Femur (tissue), 1 donor: ENCODE measurements at regions not wholly inside any gene's neighbourhood (a gene's known extent, or its start where the extent isn't known, plus 50 kb on each side); places are given as distances from the start of the nearest gene placed in this dataset.
"Not testable (repeated sequence)": the region's sequence is repeated elsewhere in the genome, so short reads cannot be mapped to it uniquely, and the experiment has no call there.

Experiments
- DNase-seq: peaks from one replicate; pipeline ENCODE4 v3.0.0-alpha.2; 2017

DNA sequence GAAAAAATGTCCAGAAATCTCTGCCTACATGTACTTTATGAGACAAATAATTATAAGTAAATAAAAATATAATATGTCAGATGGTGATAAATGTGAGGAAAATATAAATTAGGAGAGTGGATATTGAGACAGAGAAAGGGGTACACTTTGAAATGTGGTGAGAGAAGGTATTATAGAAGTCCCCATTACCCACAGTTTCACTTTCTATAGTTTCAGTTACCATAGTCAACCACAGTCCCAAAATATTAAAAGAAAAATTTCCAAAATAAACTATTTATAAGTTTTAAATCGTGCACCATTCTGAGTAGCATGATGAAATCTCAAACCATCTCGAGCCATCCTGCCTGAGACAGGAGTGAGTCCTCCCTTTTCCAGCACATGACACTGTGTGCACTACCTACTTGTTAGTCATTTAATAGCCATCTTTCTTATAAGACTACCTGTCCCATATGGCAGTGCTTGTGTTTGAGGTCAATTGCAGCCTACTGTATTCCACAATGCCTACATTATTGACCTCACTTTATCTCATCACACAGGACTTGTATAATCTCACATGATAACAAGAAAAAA, 653.7 kb downstream of the DACH1 start:
- DNase-seq = no peak

DNA sequence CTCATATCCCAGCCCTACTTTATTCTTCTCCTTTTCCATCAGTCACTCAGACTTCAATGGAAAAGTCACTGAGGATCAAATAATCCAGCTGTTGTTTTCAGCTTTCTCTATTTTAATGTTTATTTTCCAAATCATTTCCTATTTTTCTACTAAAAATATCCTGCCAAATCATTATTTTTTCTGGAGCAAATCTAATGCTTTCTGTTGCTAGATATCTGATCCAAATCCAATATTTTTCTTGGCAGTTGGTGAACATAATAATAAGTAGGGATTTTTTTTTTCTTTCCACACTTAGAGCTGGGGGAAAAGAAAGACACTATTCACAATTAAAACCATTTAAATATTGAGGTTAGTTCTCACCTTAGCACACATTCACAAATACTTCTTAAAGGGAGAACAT, 656.1 kb downstream of the DACH1 start:
- no peak for DNase-seq

DNA sequence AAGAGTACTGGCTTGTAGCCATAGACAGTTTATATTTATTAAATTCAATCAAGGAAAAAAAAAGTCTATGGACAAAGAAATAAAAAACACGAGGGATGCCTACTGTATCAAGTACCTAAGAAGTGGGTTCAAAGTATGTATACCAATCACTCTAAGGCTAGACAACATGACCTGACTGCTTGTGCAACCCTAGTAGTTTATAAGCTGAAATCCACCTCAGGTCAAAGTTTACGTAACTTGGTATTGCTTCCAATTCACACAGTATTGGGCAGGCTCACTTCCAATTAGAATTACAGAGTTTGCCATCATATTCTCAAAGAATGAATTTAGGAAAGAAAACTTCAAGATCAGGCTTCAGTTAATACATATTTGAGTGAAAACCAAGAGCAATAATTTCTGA, 657.8 kb downstream of the DACH1 start:
- DNase-seq = no peak

DNA sequence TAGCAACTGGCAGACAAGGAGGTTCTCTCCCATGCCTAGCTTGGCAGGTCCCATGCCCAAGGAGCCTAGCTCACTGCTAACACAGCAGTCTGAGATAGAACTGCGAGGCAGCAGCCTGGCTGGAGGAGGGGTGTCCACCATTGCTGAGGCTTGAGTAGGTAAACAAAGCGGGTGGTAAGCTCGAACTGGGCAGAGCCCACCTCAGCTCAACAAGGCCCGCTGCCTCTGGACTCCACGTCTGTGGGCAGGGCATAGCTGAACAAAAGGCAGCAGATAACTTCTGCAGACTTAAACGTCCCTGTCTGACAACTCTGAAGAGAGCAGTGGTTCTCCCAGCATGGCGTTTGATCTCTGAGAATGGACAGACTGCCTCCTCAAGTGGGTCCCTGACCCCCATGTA, 682.4 kb downstream of the DACH1 start:
- DNase-seq = not testable (repeated sequence)

DNA sequence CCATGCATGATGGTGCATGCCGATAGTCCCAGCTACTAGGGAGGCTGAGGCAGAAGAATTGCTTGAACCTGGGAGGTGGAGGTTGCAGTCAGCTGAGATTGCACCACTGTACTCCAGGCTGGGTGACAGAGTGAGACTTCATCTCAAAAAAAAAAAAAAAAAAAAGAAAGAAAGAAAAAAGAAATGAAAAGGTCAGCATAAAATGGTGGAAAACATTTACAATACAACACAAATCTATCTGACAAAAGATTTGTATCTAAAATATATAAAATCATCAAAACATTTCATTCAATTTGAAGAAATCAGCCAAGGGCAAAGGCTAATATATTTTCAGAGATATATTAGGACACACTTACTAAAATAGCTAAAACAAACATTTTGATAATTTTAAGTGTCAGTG, 683.7 kb downstream of the DACH1 start:
- DNase-seq = not testable (repeated sequence)

DNA sequence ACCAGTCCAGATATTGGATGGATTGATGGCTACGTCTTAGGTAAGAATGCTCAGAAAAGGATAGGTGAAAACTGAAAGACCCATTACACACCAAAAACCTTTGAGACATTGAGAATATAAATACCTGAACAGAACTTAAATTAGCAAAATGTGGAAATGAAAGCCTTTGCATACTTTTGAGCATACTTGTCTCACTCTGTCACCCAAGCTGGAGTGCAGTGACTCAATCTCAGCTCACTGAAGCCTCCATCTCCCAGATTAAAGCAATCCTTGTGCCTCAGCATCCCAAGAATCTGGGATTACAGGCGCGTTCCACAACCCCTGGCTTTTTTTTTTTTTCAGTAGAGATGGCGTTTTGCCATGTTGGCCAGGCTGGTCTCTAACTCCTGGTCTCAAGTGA, 695.3 kb downstream of the DACH1 start:
- DNase-seq = no peak

DNA sequence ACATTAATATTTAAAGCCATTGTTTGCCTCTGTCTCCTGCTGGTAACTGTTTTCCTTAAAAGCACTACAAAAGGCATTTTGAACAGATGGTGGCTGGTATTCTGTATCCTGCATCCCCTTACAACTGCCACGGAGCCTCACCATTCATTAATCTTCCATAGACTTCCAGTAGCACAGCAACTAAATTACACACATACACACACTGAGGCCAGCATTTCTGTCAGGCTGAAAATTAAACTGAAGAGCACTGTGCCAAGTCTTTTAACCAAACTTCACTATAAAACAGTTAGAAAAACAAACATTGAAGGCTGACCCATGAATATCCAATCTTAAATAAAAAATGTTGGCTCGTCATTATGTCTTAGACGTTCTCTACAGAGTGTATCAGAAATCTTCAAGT, 697.8 kb downstream of the DACH1 start:
- no peak for DNase-seq

DNA sequence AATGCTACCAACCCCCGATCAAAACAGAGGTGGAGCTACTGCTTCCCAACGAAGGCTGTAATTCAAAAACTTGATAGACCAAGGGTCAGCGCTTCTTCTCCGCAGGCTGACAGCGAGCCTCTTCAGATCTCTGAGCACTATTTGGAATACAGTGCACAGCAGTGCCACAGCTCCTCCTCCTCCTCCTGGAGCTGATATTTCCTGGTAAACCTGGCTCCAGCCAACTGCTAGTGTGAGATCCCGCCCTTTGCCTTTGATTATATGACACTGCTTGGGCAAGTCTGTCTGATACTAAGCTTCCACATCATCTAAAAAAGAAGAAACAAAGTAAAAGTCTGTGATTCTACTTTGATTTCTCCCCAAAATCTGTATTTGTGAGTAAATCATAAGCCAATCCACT, 710.5 kb downstream of the DACH1 start:
- DNase-seq = no peak

DNA sequence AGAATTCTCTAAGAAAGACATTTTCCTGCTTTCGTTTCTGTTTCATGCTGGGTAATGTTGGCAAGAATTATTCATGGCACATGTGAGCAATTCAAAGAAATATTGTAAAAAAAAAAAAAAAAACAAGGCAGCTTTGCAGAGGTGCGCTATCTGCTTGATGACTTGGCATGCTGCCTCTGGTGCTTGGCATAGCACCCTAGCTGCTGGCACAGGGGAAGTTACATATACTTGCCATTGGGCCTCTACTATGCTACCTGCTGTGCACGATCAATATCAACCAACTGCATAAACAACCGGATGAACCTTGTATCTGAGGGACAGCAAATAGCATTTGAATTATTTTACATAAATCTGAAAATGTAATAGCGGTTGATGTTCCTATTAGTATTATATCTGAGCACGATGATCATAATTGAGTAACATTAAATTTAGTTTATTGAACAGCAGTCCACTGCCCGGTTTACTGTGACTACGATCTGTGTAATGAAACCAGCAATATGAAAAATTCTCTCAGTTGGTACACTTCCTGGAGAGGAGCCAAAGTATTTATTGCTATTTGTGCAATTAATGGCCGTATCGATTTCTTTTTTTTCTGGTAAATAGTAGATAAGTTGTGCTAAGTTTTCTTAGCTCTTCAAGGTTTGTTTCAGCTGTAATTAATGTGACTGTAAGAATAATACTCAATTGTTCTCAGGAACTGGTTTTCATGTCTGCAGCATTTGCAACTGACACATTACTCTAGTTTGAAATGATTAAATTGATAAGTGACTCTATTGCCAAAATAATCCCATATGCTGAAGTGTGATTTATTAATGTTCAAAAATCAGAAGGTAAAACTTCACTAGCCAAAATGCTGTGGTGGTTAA, 717.3 kb downstream of the DACH1 start:
- no peak for DNase-seq

DNA sequence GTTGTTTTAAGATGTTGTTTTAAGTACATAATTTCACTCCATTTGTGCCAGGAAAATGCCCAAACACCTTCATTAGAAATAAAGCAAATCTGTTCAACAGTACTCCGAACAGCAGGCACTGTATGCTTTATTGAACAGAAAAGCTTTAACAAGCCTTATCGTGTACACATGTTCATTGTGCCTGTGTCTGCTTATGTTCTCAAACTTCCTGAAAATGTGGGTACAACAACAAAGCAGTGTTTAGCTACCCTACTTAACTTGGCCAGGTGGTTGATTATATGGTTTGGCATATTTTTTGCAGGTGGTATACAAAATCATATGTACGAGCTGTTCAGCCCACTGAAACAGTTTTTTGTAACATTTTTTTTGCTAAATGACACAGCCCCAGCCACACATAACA, 718.0 kb downstream of the DACH1 start:
- DNase-seq = no peak

DNA sequence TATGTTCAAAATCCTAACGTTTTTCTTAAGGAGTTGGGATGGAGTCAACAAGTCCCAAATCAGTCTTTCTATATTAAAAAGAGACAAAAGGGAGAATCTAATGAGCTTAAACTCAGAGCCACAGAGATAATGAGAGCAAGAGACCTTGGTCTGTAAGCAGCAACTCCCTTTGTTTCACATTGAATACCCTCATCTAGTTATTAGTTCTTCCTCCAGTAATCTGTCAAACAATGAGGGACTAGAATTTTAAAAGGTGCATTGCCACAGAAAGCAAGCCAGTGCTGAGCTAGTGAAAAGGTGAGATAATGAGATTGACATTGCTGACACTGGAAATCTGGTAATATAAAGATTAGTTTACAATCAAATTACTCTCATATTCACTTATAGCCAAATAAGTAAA, 718.6 kb downstream of the DACH1 start:
- DNase-seq = no peak

DNA sequence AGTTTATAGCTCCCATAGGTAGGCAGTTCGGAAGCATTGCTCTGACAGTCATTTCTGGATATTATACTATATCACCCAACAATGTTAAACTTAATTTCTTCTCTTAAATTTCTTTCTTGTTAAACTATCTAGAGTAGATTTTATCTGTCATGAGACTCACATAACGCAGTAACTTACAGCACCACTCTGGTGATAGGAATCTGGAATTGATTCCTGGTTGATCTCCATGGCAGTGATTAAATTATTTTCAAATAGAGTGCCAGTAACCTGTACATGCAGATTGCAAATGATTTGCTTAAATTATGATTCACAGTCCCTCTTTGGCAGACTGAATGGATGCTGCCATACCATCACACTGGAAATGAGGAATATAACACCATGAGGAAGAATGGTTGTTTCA, 722.1 kb downstream of the DACH1 start:
- no peak for DNase-seq

DNA sequence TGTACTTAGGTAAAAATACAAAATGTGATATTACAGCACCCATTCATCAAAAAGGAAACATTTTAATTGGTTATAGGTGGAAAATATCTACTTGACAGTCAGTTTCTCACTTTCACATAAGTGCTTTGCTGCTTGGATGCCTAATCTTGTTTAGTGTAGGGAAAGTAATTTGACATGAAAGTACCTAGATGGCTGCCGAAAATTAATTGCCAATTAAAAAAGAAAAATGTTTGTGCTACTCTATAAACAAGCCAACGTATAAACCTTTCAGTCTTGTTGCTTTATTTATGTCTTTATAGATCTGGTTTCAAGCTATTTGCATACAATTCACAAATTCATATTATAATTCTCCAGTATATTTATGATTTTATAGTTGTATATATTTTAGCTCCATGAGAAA, 729.9 kb downstream of the DACH1 start:
- no peak for DNase-seq

DNA sequence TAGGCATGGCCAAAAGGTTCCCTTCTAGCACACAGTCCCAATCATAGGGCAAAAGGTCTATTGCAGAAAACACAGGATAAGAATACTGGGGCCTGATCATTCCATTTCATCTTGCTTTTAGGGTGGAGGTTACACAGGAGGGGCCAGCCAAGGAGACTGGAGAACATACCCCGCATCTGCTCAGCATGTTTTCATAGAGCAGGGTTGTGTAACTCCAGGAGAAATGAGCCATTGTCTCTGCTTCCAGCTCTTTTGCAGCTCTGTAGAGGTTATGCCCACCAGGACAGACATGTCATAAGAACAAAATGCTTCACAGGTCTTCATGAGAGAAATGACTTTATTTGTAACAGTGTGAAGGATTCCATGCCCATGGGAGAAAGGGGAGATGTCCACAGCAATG, 742.8 kb downstream of the DACH1 start:
- DNase-seq = no peak

DNA sequence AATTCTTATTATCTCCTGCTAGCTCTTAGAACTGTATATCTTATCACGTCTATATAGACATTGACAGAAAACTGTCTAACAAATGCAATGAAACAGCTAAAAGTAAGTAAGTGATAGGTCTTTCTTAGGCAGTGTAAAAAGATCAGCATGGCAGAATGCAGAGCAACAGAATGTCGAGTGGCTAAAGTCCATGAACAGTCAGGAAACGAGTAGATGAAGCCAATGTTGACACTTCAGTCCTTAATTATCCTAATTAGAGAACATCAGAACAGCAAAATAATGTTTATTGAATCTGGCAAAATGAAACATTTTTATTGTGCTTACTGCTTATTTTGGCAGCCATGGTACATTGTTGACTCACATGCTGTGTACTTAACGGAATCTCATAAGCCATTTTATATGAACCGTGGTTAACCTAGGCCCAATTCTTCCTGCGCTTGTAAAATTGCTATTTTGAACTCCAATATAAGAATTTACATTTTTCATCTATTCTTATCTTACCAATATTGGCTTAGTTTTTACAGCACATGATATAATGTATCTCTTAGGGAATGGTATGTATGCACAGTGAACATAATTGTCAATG, 748.1 kb downstream of the DACH1 start:
- no peak for DNase-seq

DNA sequence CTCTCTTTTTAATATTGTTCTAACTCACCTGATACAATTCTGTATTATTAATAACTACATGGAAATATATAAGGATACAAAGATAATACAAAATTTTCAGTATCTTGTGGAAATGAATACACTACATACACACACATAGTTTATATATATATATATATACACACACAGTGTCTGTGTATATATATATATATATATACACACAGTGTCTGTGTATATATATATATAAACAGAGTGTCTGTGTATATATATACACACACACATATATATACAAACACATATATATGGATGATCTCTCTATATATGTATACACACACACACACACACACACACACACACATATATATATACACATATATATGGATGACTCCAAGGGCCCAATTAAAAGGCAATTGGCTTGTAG, 749.1 kb downstream of the DACH1 start:
- DNase-seq = no peak

DNA sequence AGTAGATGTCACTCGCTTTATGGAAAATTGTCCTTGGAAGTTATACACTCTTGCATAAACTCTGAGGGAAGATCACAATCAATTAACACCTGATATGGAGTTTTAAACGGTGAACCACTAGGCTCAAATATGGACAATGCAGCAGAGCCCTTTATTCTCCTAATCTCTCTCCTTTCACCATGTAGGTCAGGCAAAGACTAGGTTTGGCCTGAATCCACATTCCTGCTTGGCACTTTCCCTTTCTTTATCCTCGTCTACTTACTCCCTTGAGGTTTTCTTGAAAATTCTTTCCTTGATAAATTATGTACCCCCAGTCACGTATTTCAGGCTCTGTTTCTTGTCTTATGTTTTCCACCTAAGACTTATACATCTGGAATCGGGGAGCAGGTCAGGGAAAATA, 751.7 kb downstream of the DACH1 start:
- DNase-seq = no peak

DNA sequence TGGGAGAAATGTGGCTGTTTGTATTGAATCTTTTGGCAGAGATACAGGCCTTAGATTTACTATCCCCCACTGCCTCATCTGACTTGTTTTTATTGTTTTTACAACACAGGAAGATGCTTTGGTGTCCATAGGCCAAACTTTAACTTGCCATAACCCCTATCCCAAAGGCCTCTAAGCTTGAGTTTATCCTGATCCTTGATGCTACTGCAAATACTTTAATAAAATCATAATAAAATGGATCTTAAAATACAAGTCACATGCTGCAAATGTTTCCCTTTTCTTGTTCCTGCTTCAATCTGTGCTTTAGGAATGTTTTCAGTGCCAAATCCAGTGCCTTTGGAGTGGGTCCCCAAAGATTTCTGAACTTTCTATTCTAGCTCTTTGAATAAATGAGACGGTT, 770.6 kb downstream of the DACH1 start:
- DNase-seq = peak; percentile 18

DNA sequence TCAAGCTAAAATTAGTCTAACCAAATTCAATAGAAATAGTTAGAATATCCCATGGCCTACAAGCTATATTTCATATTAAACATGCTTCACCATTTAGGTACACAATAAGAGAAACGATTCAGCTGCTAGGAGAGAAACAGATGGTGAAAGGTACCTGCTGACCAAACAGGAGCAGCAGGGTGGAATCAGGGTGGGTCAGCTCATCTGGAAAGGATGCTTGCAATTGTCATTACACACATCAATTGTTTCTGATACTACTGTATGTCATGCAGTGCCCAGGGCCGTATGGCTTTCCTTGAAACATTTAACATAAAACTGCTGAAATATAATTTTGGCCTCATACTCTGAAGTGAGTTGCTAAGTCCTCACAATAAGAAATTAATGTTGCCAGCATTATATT, 776.0 kb downstream of the DACH1 start:
- no peak for DNase-seq

DNA sequence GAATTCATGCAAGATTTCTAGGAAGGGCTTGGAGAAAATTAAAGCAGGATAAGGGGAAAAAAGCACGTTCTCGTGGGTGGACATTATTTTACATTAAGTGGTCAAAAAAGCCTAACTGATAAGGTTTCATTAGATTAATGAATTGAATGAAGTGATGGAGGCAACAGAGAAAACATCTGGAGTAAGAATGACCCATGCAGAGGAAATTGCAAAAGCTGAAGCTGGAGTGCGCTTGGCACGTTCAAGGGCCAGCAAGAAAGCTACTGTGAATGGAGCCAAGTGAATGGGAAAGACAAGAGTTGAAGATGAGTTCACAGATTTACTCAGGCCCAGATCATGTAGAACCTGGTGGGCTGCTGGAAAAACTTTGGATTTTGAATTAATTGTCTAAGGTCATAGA, 777.9 kb downstream of the DACH1 start:
- DNase-seq = peak; percentile 25

DNA sequence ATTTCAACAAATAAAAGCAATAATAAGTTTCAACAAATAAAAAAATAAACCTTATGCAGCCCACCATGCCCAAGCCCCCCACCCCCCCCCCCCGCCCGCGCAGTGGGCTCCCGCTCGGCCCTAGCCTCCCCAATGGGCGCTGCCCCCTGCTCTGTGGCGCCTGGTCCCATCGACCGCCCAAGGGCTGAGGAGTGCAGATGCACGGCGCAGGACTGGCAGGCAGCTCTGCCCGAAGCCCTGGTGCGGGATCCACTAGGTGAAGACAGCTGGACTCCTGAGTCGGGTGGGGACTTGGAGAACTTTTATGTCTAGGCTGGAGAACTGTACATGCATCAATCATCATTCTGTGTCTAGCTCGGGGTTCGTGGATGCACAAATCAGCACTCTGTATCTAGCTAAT, 779.6 kb downstream of the DACH1 start:
- no peak for DNase-seq

DNA sequence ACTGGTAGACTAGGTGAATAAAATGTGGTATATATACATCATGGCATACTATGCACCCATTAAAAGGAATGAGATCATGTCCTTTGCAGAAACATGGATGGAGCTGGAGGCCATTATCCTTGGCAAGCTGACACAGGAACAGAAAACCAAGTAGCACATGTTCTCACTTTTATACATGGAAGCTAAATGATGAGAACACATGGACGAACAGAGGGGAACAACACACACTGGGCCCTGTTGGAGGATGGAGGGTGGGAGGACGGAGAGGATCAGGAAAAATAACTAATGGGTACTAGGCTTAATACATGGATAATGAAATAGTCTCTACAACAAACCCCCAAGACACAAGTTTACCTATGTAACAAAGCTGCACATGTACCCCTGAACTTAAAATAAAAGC, 780.0 kb downstream of the DACH1 start:
- no peak for DNase-seq

DNA sequence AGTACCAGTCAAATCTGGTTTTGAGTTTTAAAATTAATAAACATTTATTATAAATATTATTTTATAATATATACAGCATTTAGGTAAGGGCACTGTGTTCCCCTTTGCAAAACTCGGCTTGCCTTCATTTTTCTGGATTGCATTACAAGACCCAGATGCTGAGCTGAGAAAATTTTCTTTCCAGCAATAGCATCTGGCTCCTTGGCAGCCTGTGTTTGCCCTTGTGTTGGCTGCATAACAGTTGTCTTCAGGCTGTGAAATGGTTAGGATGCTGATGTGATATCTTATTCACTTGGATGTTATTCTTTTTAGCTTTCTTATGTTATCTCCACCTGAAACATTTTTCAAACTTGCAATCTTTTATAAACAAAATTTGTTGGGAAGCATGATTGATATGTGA, 784.4 kb downstream of the DACH1 start:
- DNase-seq = no peak

DNA sequence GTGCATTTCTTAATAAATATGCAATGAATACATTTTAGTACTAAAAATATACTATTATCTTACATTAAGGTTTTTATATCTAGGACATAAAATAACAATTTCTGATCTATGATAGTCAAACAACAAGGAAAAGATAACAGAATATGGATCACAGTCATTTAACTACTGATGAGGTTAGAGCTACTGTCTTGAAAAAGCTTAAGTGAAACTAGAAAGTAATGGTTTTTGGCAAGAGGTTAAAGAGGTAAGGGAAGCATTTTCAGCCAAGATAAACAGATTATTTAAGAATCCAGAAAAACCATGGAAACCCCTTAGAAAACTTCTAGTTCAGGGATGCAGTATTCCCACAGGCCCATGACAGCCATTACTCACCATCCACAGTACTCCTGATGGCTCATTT, 787.4 kb downstream of the DACH1 start:
- DNase-seq = no peak

DNA sequence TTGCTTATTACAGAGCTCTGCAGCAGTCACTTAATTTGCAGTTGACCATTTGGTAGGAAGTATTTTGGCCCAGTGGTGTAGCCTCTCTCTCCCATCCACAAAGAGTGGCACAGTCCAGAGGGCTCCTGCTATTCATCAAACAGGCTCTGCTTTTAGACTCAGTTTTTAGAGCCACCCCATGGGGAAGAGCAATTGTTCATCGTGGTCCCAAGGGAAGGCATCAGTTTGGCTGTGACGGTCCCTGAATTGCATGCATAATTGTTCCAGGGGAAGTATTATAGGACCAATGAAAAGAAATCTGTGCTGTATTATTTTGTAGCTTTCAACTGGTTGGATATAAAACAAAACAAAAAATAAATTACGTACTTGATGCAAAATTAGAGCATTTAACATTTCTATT, 799.0 kb downstream of the DACH1 start:
- DNase-seq = no peak
